WTC11 (cell line): ENCODE measurements at regions not wholly inside any gene's neighbourhood (a gene's known extent, or its start where the extent isn't known, plus 50 kb on each side); places are given as distances from the start of the nearest gene placed in this dataset.

ENCODE experiments used
- ATAC-seq: fragments of 200-7000 bp; cut with Tn5 transposase; 2 replicates; pipeline ENCODE4 v1.10.0; 2021; ENCODE audit warnings: mild to moderate bottlenecking, moderate library complexity
- CTCF ChIA-PET: fragments of 300-600 bp; sonication (Branson Sonifier 250); formaldehyde crosslinking; loops from one replicate; lab custom pipeline; 2021; ENCODE audit warnings: antibody characterized with exemption; lab: Charles Lee
- POLR2A ChIA-PET: fragments of 350-600 bp; sonication (Branson Sonifier 250); formaldehyde crosslinking; loops from one replicate; lab custom pipeline; 2021; ENCODE audit warnings: antibody characterized with exemption; lab: Charles Lee
- DNase-seq: peaks from one replicate; pipeline ENCODE4 v3.0.0; 2021; ENCODE audit warnings: low spot score
- H3K27ac Mint-ChIP-seq: 2 replicates; pipeline ENCODE4 v1.8.0; 2021; ENCODE audit warnings: mixed read lengths
- H3K27me3 Mint-ChIP-seq: 2 replicates; pipeline ENCODE4 v1.8.0; 2021; ENCODE audit warnings: low read depth, mild to moderate bottlenecking, moderate library complexity, mixed read lengths
- H3K36me3 Mint-ChIP-seq: 2 replicates; pipeline ENCODE4 v1.8.0; 2021; ENCODE audit warnings: mixed read lengths
- H3K4me1 Mint-ChIP-seq: 2 replicates; pipeline ENCODE4 v1.8.0; 2022; ENCODE audit warnings: mixed read lengths
- H3K4me3 Mint-ChIP-seq: 2 replicates; pipeline ENCODE4 v1.8.0; 2021; ENCODE audit warnings: mild to moderate bottlenecking, moderate library complexity, mixed read lengths
- H3K9me3 Mint-ChIP-seq: 2 replicates; pipeline ENCODE4 v1.8.0; 2021; ENCODE audit warnings: mixed read lengths
- CREM ChIP-seq: sonication (generic); formaldehyde crosslinking; IDR thresholded peaks from 2 replicates; pipeline ENCODE4 v1.8.1; 2022; ENCODE audit warnings: mild to moderate bottlenecking, missing genetic modification reagents, moderate library complexity
- GABPB1 ChIP-seq: sonication (generic); formaldehyde crosslinking; IDR thresholded peaks from 2 replicates; pipeline ENCODE4 v1.8.1; 2023; ENCODE audit warnings: mild to moderate bottlenecking, missing genetic modification reagents
- GTF2I ChIP-seq: fragments of 250-450 bp; sonication (Bioruptor Pico); conservative IDR thresholded peaks from 2 replicates; pipeline ENCODE4 v1.4.0; 2021; ENCODE audit warnings: mild to moderate bottlenecking
- MAX ChIP-seq: sonication (generic); formaldehyde crosslinking; IDR thresholded peaks from 2 replicates; pipeline ENCODE4 v1.8.0; 2022; ENCODE audit warnings: mild to moderate bottlenecking, missing genetic modification reagents
- PREB ChIP-seq: sonication (generic); formaldehyde crosslinking; IDR thresholded peaks from 2 replicates; pipeline ENCODE4 v1.8.1; 2022; ENCODE audit warnings: mild to moderate bottlenecking, missing genetic modification reagents, moderate library complexity, borderline replicate concordance
- SMAD3 ChIP-seq: sonication (generic); formaldehyde crosslinking; IDR thresholded peaks from 2 replicates; pipeline ENCODE4 v1.8.0; 2022; ENCODE audit warnings: missing genetic modification reagents, mild to moderate bottlenecking, borderline replicate concordance
- USF1 ChIP-seq: sonication (generic); formaldehyde crosslinking; IDR thresholded peaks from 2 replicates; pipeline ENCODE4 v1.8.0; 2022; ENCODE audit warnings: mild to moderate bottlenecking, missing genetic modification reagents
- USF2 ChIP-seq: sonication (generic); formaldehyde crosslinking; IDR thresholded peaks from 2 replicates; pipeline ENCODE4 v1.8.1; 2023; ENCODE audit warnings: mild to moderate bottlenecking, missing genetic modification reagents, moderate library complexity
- ZBTB21 ChIP-seq: sonication (generic); formaldehyde crosslinking; IDR thresholded peaks from 2 replicates; pipeline ENCODE4 v1.8.1; 2023; ENCODE audit warnings: mild to moderate bottlenecking, missing genetic modification reagents, borderline replicate concordance
- ZNF232 ChIP-seq: sonication (generic); formaldehyde crosslinking; IDR thresholded peaks from 2 replicates; pipeline ENCODE4 v1.8.0; 2022; ENCODE audit warnings: mild to moderate bottlenecking, missing genetic modification reagents
- ZNF416 ChIP-seq: fragments of 250-450 bp; sonication (Bioruptor Pico); IDR thresholded peaks from 2 replicates; pipeline ENCODE4 v1.9.0; 2021; ENCODE audit warnings: mild to moderate bottlenecking, inconsistent platforms
- ZNF512 ChIP-seq: sonication (generic); formaldehyde crosslinking; IDR thresholded peaks from 2 replicates; pipeline ENCODE4 v1.8.1; 2022; ENCODE audit warnings: missing genetic modification reagents, borderline replicate concordance
- TF ChIP-seq, protein P1 (sequence below): fragments of 200-600 bp; IDR thresholded peaks from 2 replicates; pipeline ENCODE4 v1.8.0; 2022; ENCODE audit warnings: antibody characterized with exemption
- TF ChIP-seq, protein P2 (sequence below): sonication (generic); formaldehyde crosslinking; IDR thresholded peaks from 2 replicates; pipeline ENCODE4 v1.8.1; 2023; ENCODE audit warnings: mild to moderate bottlenecking, moderate library complexity, missing genetic modification reagents
- TF ChIP-seq, protein P3 (sequence below): sonication (generic); formaldehyde crosslinking; IDR thresholded peaks from 2 replicates; pipeline ENCODE4 v1.8.0; 2022; ENCODE audit warnings: missing genetic modification reagents
- TF ChIP-seq, protein P4 (sequence below): fragments of 250-450 bp; sonication (Bioruptor Pico); conservative IDR thresholded peaks from 2 replicates; pipeline ENCODE4 v1.9.0; 2021; ENCODE audit warnings: mild to moderate bottlenecking
- TF ChIP-seq, protein P5 (sequence below): fragments of 250-450 bp; sonication (Bioruptor Pico); IDR thresholded peaks from 2 replicates; pipeline ENCODE4 v1.9.0; 2021; ENCODE audit warnings: moderate library complexity, mild to moderate bottlenecking, inconsistent platforms, borderline replicate concordance

GRCh38 chr5:15003511-15003920 is 131.9 kb upstream of the ANKH start:
- peak; percentile 88 for ATAC-seq
- H3K27me3 Mint-ChIP-seq = no peaks in the 10 kb centered on the region; the same call in 1 of the 2 replicates
- H3K4me1 Mint-ChIP-seq = peaks cover 3% of the 10 kb centered on the region
- CTCF ChIA-PET = interaction anchor here (0.6 to 3.4 kb wide), 26 partner anchors 12 to 349 kb away, joined by 3 to 52 read pairs (median 4); partner anchors contain the start of gene ANKH
- peaks cover 9% of the 10 kb centered on the region for H3K36me3 Mint-ChIP-seq
- no peak overlapping the region for H3K4me3 Mint-ChIP-seq
- DNase-seq = peak; percentile 36
- no peak overlapping the region for H3K27ac Mint-ChIP-seq
- peaks cover 12% of the 10 kb centered on the region for H3K9me3 Mint-ChIP-seq
- TF ChIP-seq, protein P1, sequence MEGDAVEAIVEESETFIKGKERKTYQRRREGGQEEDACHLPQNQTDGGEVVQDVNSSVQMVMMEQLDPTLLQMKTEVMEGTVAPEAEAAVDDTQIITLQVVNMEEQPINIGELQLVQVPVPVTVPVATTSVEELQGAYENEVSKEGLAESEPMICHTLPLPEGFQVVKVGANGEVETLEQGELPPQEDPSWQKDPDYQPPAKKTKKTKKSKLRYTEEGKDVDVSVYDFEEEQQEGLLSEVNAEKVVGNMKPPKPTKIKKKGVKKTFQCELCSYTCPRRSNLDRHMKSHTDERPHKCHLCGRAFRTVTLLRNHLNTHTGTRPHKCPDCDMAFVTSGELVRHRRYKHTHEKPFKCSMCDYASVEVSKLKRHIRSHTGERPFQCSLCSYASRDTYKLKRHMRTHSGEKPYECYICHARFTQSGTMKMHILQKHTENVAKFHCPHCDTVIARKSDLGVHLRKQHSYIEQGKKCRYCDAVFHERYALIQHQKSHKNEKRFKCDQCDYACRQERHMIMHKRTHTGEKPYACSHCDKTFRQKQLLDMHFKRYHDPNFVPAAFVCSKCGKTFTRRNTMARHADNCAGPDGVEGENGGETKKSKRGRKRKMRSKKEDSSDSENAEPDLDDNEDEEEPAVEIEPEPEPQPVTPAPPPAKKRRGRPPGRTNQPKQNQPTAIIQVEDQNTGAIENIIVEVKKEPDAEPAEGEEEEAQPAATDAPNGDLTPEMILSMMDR = peak; percentile 44; the same call in 1 of the 2 replicates
- TF ChIP-seq GTF2I = no peak
- POLR2A ChIA-PET = interaction anchor here (0.5 kb wide), 1 partner anchor 522 kb away, joined by 3 read pairs; no protein-coding TSS in a partner anchor

DNA sequence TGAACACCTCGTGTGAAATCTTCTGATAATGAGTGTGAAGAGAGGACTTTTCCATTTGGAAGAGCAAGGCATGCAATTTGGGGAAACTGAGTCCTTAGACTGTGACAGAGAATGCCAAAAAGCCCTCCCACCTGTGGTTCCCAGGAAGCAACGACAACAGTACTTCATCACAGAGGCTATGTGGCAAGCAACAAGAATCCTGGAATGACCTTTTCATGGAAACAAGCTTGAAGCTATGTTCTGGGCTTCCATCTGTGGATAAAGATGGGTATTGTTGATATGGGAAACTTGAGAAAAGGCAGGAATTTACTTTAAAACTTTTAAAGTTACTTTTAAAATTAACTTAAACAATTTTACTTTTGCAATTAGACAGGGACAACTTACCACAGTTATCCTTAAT is 131.2 kb upstream of the ANKH start:
- ChIA-PET CTCF (interaction anchor here (1.1 to 3.4 kb wide), 11 partner anchors 12 to 348 kb away, joined by 3 to 52 read pairs (median 4); no protein-coding TSS in a partner anchor), POLR2A (no interaction called here)
- peaks cover 19% of the 10 kb centered on the region for H3K9me3 Mint-ChIP-seq
- peaks cover 3% of the 10 kb centered on the region; the same call in 1 of the 2 replicates for H3K27me3 Mint-ChIP-seq
- DNase-seq (no peak), ATAC-seq (no peak)
- H3K36me3 Mint-ChIP-seq = peaks cover 15% of the 10 kb centered on the region
- no peak overlapping the region for H3K4me3 Mint-ChIP-seq
- H3K4me1 Mint-ChIP-seq = no peaks in the 10 kb centered on the region
- no peak overlapping the region for H3K27ac Mint-ChIP-seq
- TF ChIP-seq, protein P2, sequence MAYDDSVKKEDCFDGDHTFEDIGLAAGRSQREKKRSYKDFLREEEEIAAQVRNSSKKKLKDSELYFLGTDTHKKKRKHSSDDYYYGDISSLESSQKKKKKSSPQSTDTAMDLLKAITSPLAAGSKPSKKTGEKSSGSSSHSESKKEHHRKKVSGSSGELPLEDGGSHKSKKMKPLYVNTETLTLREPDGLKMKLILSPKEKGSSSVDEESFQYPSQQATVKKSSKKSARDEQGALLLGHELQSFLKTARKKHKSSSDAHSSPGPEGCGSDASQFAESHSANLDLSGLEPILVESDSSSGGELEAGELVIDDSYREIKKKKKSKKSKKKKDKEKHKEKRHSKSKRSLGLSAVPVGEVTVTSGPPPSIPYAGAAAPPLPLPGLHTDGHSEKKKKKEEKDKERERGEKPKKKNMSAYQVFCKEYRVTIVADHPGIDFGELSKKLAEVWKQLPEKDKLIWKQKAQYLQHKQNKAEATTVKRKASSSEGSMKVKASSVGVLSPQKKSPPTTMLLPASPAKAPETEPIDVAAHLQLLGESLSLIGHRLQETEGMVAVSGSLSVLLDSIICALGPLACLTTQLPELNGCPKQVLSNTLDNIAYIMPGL = no peak
- TF ChIP-seq ZNF416 (CRISPR knock-in tag) (no peak), CREM (CRISPR knock-in tag) (no peak), ZNF512 (no peak), MAX (CRISPR knock-in tag) (no peak), USF1 (CRISPR knock-in tag) (no peak), USF2 (CRISPR knock-in tag) (no peak), SMAD3 (no peak), PREB (CRISPR knock-in tag) (no peak), ZBTB21 (CRISPR knock-in tag) (no peak), GABPB1 (CRISPR knock-in tag) (no peak), ZNF232 (no peak)
- TF ChIP-seq, protein P3, sequence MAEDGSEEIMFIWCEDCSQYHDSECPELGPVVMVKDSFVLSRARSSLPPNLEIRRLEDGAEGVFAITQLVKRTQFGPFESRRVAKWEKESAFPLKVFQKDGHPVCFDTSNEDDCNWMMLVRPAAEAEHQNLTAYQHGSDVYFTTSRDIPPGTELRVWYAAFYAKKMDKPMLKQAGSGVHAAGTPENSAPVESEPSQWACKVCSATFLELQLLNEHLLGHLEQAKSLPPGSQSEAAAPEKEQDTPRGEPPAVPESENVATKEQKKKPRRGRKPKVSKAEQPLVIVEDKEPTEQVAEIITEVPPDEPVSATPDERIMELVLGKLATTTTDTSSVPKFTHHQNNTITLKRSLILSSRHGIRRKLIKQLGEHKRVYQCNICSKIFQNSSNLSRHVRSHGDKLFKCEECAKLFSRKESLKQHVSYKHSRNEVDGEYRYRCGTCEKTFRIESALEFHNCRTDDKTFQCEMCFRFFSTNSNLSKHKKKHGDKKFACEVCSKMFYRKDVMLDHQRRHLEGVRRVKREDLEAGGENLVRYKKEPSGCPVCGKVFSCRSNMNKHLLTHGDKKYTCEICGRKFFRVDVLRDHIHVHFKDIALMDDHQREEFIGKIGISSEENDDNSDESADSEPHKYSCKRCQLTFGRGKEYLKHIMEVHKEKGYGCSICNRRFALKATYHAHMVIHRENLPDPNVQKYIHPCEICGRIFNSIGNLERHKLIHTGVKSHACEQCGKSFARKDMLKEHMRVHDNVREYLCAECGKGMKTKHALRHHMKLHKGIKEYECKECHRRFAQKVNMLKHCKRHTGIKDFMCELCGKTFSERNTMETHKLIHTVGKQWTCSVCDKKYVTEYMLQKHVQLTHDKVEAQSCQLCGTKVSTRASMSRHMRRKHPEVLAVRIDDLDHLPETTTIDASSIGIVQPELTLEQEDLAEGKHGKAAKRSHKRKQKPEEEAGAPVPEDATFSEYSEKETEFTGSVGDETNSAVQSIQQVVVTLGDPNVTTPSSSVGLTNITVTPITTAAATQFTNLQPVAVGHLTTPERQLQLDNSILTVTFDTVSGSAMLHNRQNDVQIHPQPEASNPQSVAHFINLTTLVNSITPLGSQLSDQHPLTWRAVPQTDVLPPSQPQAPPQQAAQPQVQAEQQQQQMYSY (CRISPR knock-in tag) = no peak
- TF ChIP-seq, protein P4, sequence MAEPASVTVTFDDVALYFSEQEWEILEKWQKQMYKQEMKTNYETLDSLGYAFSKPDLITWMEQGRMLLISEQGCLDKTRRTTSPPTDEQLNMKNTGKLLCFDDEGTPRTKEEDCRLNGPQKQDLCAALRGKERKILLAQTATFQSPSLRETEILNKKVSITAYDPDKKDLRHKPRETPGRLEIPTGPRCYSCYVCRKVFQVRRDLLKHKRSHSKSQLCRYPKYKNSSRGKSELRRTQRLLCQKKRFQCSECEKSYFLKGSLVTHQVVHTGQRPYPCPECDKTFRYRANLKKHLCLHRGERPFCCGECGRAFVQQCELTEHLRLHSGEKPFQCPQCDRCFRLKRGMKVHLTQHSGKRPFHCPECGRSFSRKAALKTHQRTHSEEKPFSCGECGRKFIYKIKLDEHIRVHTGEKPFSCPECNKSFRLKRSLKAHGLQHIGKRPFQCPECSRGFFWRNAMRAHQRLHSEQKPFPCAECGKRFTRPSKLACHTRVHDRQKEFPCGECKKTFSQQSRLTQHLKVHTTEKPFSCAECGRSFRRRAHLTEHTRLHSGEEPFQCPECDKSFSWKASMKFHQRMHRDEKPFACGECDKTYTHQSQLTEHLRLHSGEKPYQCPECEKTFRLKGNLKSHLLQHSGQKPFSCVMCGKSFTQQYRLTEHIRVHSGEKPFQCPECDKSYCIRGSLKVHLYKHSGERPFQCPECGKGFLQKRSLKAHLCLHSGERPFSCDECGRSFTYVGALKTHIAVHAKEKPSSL = no peak
- TF ChIP-seq, protein P5, sequence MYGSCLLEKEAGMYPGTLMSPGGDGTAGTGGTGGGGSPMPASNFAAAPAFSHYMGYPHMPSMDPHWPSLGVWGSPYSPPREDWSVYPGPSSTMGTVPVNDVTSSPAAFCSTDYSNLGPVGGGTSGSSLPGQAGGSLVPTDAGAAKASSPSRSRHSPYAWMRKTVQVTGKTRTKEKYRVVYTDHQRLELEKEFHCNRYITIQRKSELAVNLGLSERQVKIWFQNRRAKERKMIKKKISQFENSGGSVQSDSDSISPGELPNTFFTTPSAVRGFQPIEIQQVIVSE = no peak
